ENCODE measurements at regions not wholly inside any gene's neighbourhood (a gene's known extent, or its start where the extent isn't known, plus 50 kb on each side); places are given as distances from the start of the nearest gene placed in this dataset.

GRCh38 chr13:99072941-99073340 is 95.1 kb upstream of the DOCK9 start:
- no peak for TF ChIP-seq CTCF (IDR thresholded peaks at IDR 0.05; ENCODE audit: unreplicated experiment)
- Mint-ChIP-seq H3K9me3 (ENCODE audit: unreplicated experiment) (peaks cover 16% of the 10 kb centered on the region), H3K4me3 (ENCODE audit: unreplicated experiment) (no peak overlapping the region), H3K27me3 (ENCODE audit: insufficient read depth, unreplicated experiment) (no peaks in the 10 kb centered on the region), H3K27ac (ENCODE audit: low read depth, unreplicated experiment) (no peak overlapping the region), H3K36me3 (ENCODE audit: insufficient read depth, unreplicated experiment) (peaks cover 11% of the 10 kb centered on the region), H3K4me1 (ENCODE audit: insufficient read depth, unreplicated experiment) (peaks cover 15% of the 10 kb centered on the region)
- intact Hi-C loops (cut with micrococcal nuclease), result no loop called here
- no TSS peak for BruUV-seq (replicated peaks)
- DNase-seq (ENCODE audit: unreplicated experiment), result no peak
- CTCF ChIA-PET, result interaction anchor here (0.6 kb wide), 1 partner anchor 188 kb away, joined by 3 read pairs; no protein-coding TSS in a partner anchor
- POLR2A ChIA-PET, result interaction anchor here (0.7 to 2.3 kb wide), 3 partner anchors 13 to 533 kb away, joined by 3 to 9 read pairs (median 3); no protein-coding TSS in a partner anchor

GRCh38 chr13:99074693-99075092 is 96.8 kb upstream of the DOCK9 start:
- peaks cover 19% of the 10 kb centered on the region for H3K4me1 Mint-ChIP-seq (ENCODE audit: insufficient read depth, unreplicated experiment)
- H3K36me3 Mint-ChIP-seq (ENCODE audit: insufficient read depth, unreplicated experiment), result peaks cover 11% of the 10 kb centered on the region
- H3K9me3 Mint-ChIP-seq (ENCODE audit: unreplicated experiment), result peaks cover 16% of the 10 kb centered on the region
- no peak overlapping the region for H3K4me3 Mint-ChIP-seq (ENCODE audit: unreplicated experiment)
- BruUV-seq (replicated peaks), result no TSS peak
- intact Hi-C loops (cut with micrococcal nuclease), result no loop called here
- no peaks in the 10 kb centered on the region for H3K27me3 Mint-ChIP-seq (ENCODE audit: insufficient read depth, unreplicated experiment)
- TF ChIP-seq CTCF (IDR thresholded peaks at IDR 0.05; ENCODE audit: unreplicated experiment), result no peak
- H3K27ac Mint-ChIP-seq (ENCODE audit: low read depth, unreplicated experiment), result no peak overlapping the region
- ChIA-PET CTCF (interaction anchor here (0.6 to 1.4 kb wide), 2 partner anchors 8 to 533 kb away, joined by 3 to 7 read pairs; no protein-coding TSS in a partner anchor), POLR2A (interaction anchor here (0.6 to 2.3 kb wide), 3 partner anchors 11 to 1121 kb away, joined by 3 to 9 read pairs (median 3); partner anchors contain the start of gene IPO5)
- DNase-seq (ENCODE audit: unreplicated experiment), result no peak

GRCh38 chr13:99075268-99076191 is 97.7 kb upstream of the DOCK9 start:
- H3K27ac Mint-ChIP-seq (ENCODE audit: low read depth, unreplicated experiment), result no peak overlapping the region
- DNase-seq (ENCODE audit: unreplicated experiment), result no peak
- intact Hi-C loops (cut with micrococcal nuclease), result no loop called here
- BruUV-seq (replicated peaks), result no TSS peak
- ChIA-PET POLR2A (interaction anchor here (0.8 kb wide), 1 partner anchor 540 kb away, joined by 3 read pairs; no protein-coding TSS in a partner anchor), CTCF (interaction anchor here (0.6 kb wide), 1 partner anchor 360 kb away, joined by 4 read pairs; no protein-coding TSS in a partner anchor)
- H3K4me3 Mint-ChIP-seq (ENCODE audit: unreplicated experiment), result no peak overlapping the region
- TF ChIP-seq CTCF (IDR thresholded peaks at IDR 0.05; ENCODE audit: unreplicated experiment), result no peak
- peaks cover 16% of the 10 kb centered on the region for H3K9me3 Mint-ChIP-seq (ENCODE audit: unreplicated experiment)
- no peaks in the 10 kb centered on the region for H3K27me3 Mint-ChIP-seq (ENCODE audit: insufficient read depth, unreplicated experiment)
- peaks cover 23% of the 10 kb centered on the region for H3K4me1 Mint-ChIP-seq (ENCODE audit: insufficient read depth, unreplicated experiment)
- H3K36me3 Mint-ChIP-seq (ENCODE audit: insufficient read depth, unreplicated experiment), result peaks cover 11% of the 10 kb centered on the region

- peaks cover 12% of the 10 kb centered on the region for H3K9me3 Mint-ChIP-seq (ENCODE audit: unreplicated experiment)
- no TSS peak for BruUV-seq (replicated peaks)
- H3K27ac Mint-ChIP-seq (ENCODE audit: low read depth, unreplicated experiment), result no peak overlapping the region
- peaks cover 7% of the 10 kb centered on the region for H3K36me3 Mint-ChIP-seq (ENCODE audit: insufficient read depth, unreplicated experiment)
- no peak for TF ChIP-seq CTCF (IDR thresholded peaks at IDR 0.05; ENCODE audit: unreplicated experiment)
- intact Hi-C loops (cut with micrococcal nuclease), result no loop called here
- H3K27me3 Mint-ChIP-seq (ENCODE audit: insufficient read depth, unreplicated experiment), result no peaks in the 10 kb centered on the region
- CTCF ChIA-PET, result interaction anchor here (0.6 kb wide), 1 partner anchor 93 kb away, joined by 3 read pairs; no protein-coding TSS in a partner anchor
- peaks cover 23% of the 10 kb centered on the region for H3K4me1 Mint-ChIP-seq (ENCODE audit: insufficient read depth, unreplicated experiment)
- POLR2A ChIA-PET, result interaction anchor here (0.6 to 1.4 kb wide), 2 partner anchors 9 to 122 kb away, joined by 3 to 5 read pairs; no protein-coding TSS in a partner anchor
- no peak for DNase-seq (ENCODE audit: unreplicated experiment)
- H3K4me3 Mint-ChIP-seq (ENCODE audit: unreplicated experiment), result no peak overlapping the region
These were observed 100.3 kb upstream of the DOCK9 start for GRCh38 chr13:99078017-99078771.

Data from MCF 10A (cell line).